Fibroblast of mammary gland (primary cell): ENCODE measurements at regions not wholly inside any gene's neighbourhood (a gene's known extent, or its start where the extent isn't known, plus 50 kb on each side); places are given as distances from the start of the nearest gene placed in this dataset.

Experiments
- DNase-seq: peaks from one replicate; pipeline ENCODE4 v3.0.0-alpha.2; 2010; ENCODE audit warnings: low read depth
- H3K4me3 ChIP-seq: 2 replicates; pipeline ENCODE4 v1.5.1; 2011; ENCODE audit warnings: low read depth, mild to moderate bottlenecking, low read length, moderate library complexity; ENCODE audit not compliant: control insufficient read depth
- CTCF ChIP-seq: conservative IDR thresholded peaks from 2 replicates; pipeline ENCODE4 v1.5.1; 2011; ENCODE audit warnings: low read depth, low read length, inconsistent platforms; ENCODE audit not compliant: control insufficient read depth, insufficient read depth

DNA sequence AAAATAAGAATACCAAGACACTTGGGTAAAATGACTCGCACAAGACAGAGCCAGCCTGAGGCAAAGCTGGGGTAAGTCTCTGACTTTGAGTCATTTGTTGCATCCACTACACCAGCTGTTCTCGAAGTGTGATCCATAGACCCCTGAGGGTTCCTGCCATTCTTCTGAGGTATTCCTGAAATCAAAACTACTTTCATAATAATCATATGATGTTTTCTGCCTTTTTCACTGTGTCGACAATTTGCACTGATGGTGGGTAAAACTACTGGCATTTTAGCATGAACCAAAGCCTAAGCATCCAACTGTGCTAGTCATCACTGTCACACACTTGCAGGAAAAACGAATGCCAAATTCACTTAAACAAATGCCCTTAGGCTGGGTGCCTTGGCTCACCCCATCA, 135.5 kb upstream of the FUT8 start:
- H3K4me3 ChIP-seq = no peak overlapping the region
- TF ChIP-seq CTCF = no peak
- DNase-seq = peak; percentile 45

- no peak overlapping the region for H3K4me3 ChIP-seq
- no peak for DNase-seq
- no peak for TF ChIP-seq CTCF
Measured at GRCh38 chr14:65277580-65278270, 134.8 kb upstream of the FUT8 start.

DNA sequence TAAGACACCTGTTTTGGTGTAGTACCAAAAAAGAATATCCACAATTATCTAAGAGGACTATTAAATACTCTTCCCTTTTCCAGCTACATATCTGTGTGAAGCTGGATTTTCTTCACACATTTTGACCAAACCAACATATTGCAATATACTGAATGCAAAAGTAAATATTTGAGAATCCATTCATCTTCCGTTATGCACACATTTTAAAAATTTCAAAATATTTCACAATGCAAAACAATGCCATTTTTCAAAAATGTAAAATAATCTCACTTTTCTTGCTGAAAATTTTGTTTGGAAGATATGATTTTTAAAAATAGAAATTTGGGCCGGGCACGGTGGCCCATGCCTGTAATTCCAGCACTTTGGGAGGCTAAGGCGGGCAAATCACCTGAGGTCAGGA, 133.9 kb upstream of the FUT8 start:
- no peak for TF ChIP-seq CTCF
- H3K4me3 ChIP-seq = no peak overlapping the region
- no peak for DNase-seq

GRCh38 chr14:65279510-65279909, 133.0 kb upstream of the FUT8 start:
- no peak for TF ChIP-seq CTCF
- no peak overlapping the region for H3K4me3 ChIP-seq
- no peak for DNase-seq

GRCh38 chr14:65279958-65280357, 132.6 kb upstream of the FUT8 start:
- H3K4me3 ChIP-seq = no peak overlapping the region
- no peak for TF ChIP-seq CTCF
- no peak for DNase-seq

- TF ChIP-seq CTCF = no peak
- no peak for DNase-seq
- no peak overlapping the region for H3K4me3 ChIP-seq
Measured at GRCh38 chr14:65280653-65281052, 131.9 kb upstream of the FUT8 start.
